COLO829 (cell line): ENCODE measurements at regions not wholly inside any gene's neighbourhood (a gene's known extent, or its start where the extent isn't known, plus 50 kb on each side); places are given as distances from the start of the nearest gene placed in this dataset.

Source experiments
- DNase-seq: peaks from one replicate; pipeline ENCODE4 v3.0.0; 2012; ENCODE audit warnings: low spot score

DNA sequence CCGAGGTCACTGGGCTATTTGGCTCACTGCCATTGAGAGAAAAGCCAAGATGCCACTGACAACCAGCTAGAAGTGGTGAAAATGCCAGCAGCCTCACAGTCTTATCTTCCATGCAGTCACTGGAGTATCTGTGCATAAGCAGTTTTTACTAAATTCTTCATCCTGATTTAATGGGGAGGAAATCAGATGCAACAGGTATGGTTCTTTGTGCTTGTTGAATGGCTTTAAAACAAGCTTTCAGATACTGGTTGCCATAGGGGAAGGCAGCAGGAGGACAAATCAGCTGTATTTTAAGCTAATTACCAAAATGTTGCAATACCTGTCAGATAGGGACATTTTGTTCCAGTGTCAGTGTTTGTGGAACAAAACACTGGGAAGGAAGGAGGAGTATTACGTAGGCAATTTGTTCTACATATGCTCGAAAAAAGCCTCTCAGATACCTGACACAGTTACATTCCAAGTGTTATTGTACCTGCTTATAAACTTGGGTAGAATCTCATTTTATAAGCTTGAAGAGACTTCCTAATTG lies 54.1 kb upstream of the ARHGAP5 start:
- no peak for DNase-seq

DNA sequence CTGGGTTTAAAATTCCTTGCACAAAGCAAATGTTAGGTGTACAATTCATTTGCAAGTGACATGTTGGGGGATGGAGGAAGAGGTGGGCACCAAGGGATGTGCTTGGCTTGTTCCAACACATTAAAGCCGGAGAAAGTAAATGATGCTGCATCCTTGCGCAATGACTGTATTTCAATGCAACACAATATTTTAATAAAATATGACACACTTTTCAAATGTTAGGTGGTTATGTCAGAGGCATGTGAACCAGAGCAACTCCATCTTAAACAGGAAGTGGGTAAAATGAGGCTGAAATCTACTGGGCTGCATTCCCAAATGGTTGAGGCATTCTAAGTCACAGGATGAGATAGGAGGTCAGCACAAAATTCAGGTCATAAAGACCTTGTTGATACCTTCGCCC lies 53.6 kb upstream of the ARHGAP5 start:
- no peak for DNase-seq

DNA sequence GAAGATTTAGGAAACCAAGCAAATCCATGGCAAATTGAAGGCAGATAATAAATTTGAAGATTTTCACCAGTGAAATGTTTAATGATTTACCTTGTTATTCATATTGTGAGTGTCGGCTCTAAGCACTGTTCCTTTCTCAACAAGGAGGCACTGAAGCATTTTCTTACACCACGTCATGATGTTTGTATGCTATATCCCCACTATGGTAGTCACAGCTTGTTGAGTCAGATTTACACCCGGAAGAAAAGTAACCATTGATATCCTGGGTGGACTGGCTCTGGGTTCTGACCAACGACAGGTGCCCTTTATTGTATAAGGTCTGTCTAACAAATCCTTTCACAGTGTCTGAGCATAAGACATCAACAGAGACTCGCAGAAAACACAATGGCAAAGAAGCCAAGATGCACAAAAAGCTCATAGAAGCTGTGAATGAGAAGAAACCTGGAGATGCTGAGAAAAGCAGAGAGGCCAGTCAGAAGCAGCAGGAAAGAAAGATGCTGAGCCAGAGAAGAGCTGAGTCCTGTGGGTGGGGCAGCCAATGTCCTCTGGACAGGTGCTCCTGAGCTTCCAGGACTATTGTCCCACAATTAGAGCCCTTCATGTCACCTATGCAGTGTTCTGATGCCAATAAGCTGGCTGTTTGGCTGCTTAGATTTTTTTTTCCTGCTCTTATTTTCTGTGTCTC lies 49.7 kb upstream of the ARHGAP5 start:
- no peak for DNase-seq
